NAMALWA (cell line): ENCODE measurements at regions not wholly inside any gene's neighbourhood (a gene's known extent, or its start where the extent isn't known, plus 50 kb on each side); places are given as distances from the start of the nearest gene placed in this dataset.
"Not testable (repeated sequence)": the region's sequence is repeated elsewhere in the genome, so short reads cannot be mapped to it uniquely, and the experiment has no call there.

Source experiments
- DNase-seq: peaks from one replicate; pipeline ENCODE4 v3.0.0-alpha.2; 2015; ENCODE audit warnings: low spot score

GRCh38 chr13:63541336-63541735 lies 2125.7 kb upstream of the PCDH20 start:
- no peak for DNase-seq

- DNase-seq = no peak
These were observed 2124.4 kb upstream of the PCDH20 start for GRCh38 chr13:63540061-63540460.

- DNase-seq = no peak
These were observed 2101.7 kb upstream of the PCDH20 start for GRCh38 chr13:63517371-63517770.

- no peak for DNase-seq
These were observed 2100.5 kb upstream of the PCDH20 start for GRCh38 chr13:63516124-63516523.

GRCh38 chr13:63514886-63515285 lies 2099.2 kb upstream of the PCDH20 start:
- DNase-seq = no peak

- DNase-seq = no peak
These were observed 2096.4 kb upstream of the PCDH20 start for GRCh38 chr13:63512095-63512494.

GRCh38 chr13:63501702-63502101 lies 2086.1 kb upstream of the PCDH20 start:
- DNase-seq = no peak

- no peak for DNase-seq
These were observed 2082.0 kb upstream of the PCDH20 start for GRCh38 chr13:63497601-63498000.

- DNase-seq = no peak
These were observed 2077.0 kb upstream of the PCDH20 start for GRCh38 chr13:63492604-63493003.

- DNase-seq = no peak
These were observed 2074.5 kb upstream of the PCDH20 start for GRCh38 chr13:63490149-63490548.

GRCh38 chr13:63481334-63481733 lies 2065.7 kb upstream of the PCDH20 start:
- no peak for DNase-seq

- DNase-seq = no peak
These were observed 2057.1 kb upstream of the PCDH20 start for GRCh38 chr13:63472711-63473110.

GRCh38 chr13:63463782-63464610 lies 2048.3 kb upstream of the PCDH20 start:
- DNase-seq = peak; percentile 67

- DNase-seq = no peak
These were observed 2044.9 kb upstream of the PCDH20 start for GRCh38 chr13:63460462-63461090.

- DNase-seq = no peak
These were observed 2041.5 kb upstream of the PCDH20 start for GRCh38 chr13:63457186-63457585.

- peak; percentile 55 for DNase-seq
These were observed 2040.3 kb upstream of the PCDH20 start for GRCh38 chr13:63455938-63456337.

GRCh38 chr13:63449550-63449949 lies 2033.9 kb upstream of the PCDH20 start:
- no peak for DNase-seq

GRCh38 chr13:63448692-63449091 lies 2033.0 kb upstream of the PCDH20 start:
- DNase-seq = no peak

GRCh38 chr13:63446329-63446728 lies 2030.7 kb upstream of the PCDH20 start:
- DNase-seq = no peak

- not testable (repeated sequence) for DNase-seq
These were observed 2028.6 kb upstream of the PCDH20 start for GRCh38 chr13:63444225-63444624.

GRCh38 chr13:63438951-63439350 lies 2023.3 kb upstream of the PCDH20 start:
- DNase-seq = no peak

- DNase-seq = no peak
These were observed 2020.6 kb upstream of the PCDH20 start for GRCh38 chr13:63436325-63436668.

- DNase-seq = no peak
These were observed 2020.1 kb upstream of the PCDH20 start for GRCh38 chr13:63435667-63436324.
